Activated naive CD4-positive, alpha-beta T cell treated with anti-CD3 and anti-CD28 coated beads, Interleukin-2, amount 50 U/mL, for 16 hours (primary cell): ENCODE measurements at regions not wholly inside any gene's neighbourhood (a gene's known extent, or its start where the extent isn't known, plus 50 kb on each side); places are given as distances from the start of the nearest gene placed in this dataset.

Source experiments
- DNase-seq: peaks from one replicate; pipeline ENCODE4 v3.0.0-alpha.2; 2020

DNA sequence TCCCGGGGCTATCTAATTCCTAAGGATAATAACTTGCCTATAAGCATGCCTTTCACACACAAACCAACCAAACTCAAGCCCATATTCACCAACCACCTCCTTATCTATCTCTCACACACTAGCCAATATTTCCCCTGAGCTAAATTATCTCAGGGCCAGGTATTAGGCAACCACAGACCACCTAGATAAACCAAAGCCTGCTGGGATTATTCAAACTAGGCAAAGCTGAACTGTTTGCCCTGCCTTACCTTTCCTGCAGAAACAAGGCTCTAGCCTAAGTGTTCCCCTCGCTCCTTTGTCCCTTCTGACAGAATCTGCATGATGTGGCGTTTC is 114.7 kb upstream of the EEA1 start:
- no peak for DNase-seq

DNA sequence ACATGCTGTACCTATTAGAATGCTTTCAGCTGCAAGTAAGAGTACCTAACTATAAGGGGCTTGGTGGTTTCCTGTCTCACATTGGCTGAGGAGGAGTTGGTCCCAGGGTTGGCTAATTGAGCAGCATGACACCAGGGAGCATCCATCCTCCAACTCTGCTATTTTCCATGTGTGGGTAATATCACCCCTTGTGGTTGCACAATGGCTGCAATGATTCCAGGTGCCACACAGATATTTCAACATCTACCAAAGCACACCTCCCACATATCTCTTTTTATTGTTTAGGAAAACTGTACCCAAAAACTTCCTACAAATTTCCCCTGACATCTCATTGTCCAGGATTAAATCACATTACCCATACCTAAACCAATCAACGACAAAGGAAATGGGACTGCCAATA is 118.0 kb upstream of the EEA1 start:
- DNase-seq, result no peak

DNA sequence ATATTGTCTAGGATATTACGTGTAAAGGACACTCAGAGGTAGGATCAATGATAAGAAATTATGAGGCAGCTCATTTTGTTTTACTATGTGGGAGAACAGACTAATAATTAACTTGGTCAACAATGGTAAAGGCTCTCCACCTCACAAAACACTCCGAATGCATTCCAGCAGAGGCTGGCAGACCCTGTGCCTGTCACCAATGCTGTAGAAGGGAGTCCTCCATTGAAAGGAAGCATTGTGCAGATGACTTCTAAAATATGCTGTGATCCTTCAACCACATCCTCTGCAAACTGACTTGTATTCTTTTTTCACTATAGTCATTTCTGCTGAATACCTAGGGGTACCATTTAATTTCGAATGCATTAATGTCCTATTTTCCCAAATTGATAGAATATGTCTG is 119.6 kb upstream of the EEA1 start:
- DNase-seq, result no peak

DNA sequence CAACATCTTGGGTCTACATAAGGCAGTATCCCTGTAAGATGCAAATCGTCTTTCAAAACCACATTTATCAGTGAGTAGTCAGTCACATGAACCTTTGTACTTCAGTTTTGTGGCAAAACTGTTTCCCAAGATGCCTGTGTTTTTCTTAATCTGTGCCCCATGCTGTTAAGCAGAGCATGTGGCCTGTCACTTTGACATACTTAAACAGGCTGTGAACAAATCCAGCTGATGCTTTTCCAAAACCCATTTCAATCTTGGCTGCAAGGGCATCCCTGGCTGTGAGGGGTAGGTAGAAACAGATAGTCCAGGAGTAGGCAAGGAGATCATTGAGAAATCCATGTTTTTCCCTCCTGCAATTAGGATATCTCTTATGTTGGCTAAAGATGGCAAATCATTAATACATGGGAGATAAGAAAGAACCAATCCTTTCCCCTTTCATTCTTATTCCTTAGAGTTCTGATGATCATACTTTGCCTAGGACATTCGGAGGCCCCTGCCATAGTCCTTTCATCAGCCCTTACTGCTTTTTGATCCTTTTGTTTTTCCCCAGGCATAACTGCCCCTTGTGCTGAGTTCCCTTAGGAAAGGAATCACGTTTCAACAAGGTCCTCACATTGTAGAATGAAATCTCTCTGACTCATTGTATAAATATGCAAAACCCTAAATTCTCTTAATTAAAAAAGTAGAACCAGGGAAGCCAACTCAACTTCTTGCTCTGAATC is 121.1 kb upstream of the EEA1 start:
- no peak for DNase-seq

DNA sequence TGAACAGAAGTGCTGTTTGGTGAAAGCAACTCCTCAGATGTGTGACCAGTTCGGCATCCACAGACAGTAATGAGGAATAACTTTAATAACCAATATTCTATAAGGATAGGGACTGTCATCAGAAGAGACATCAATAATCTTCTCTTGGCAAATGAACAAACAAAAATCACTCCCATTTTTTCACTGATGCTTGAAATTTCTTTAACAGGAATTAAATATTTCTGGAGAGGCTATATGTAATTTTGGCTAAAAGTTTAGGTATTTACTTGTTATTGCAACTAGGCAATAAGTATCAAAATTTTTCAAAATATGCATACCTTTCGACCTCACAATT is 121.6 kb upstream of the EEA1 start:
- no peak for DNase-seq

DNA sequence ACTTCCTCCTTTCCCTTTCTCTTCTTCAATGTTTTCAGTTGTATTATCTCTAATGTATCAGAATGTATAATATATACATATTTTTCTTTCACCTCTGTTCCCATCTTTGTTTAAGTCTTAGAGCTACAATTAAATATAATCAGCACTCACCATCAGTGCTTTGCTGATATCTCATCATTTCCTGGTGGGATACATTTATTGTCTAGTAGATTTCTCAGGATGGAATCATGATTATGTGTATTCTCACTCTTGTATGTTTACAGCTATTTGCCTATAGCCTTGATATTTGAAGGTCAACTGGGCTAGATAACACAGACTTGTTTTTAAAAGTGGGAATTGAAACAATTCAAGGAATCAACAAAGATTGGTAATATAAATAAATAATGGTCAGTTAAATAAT is 124.9 kb upstream of the EEA1 start:
- no peak for DNase-seq

DNA sequence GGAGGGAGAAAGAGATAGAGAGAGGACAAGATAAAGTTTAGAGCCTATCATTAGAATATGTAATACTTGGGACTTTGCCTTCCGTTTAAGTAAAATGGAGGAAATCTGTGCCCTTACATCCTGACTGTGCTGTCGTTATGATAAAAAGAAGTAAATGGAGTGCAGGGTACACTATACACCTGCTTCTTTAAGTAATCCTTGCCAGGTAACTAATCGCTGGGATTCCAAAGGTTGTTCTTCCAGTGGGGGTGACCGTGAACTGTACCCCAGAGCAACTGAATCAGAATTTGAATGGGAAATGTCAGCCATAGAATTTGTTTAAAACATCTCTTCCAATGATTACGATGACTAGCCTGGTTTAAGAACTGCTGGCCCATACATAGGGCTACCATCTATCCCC is 126.1 kb upstream of the EEA1 start:
- no peak for DNase-seq

DNA sequence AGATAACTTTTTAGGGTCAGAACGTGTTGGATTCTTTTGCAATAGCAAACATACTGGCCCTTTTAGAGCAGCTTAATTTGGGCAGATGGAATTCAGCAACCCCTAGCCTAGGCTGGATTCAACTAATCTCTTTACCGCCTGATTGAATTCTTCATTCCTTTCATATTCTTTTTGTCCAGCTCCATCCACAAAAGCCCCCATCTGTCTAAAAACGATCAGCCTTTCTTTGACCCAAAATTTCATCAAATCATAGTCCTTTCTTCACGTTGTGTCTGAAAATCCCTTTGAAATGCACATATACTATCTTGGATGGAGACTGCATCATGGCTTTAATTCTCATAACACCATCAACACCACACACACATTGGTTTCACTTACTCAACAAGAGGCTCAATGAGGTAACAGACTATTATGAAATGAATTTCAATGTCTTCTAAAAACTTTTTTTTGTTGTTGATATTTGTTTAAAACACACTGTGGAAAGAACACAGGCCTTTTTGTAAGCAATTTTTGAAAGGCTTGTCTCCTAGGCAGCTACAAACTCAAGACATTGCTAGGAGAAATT is 128.0 kb upstream of the EEA1 start:
- no peak for DNase-seq

DNA sequence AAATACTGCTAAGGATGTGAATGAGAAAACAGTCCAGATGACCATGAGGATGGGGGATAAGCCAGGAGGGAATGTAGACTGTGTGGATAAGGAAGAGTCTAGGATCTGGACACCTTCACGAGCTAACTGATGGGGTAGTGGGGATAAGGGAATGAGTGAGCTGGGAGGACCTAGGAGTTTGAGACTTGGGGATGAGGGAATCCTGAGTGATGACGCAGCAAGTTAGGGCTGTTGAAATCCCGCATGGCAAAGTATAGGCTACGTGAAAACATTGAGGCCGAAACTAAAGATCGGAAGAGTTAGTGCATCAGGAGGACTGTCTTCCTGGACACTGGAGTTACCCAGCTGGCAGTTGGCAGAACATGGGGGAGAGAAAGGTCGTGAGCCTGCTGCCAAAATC is 129.2 kb upstream of the EEA1 start:
- DNase-seq, result no peak

DNA sequence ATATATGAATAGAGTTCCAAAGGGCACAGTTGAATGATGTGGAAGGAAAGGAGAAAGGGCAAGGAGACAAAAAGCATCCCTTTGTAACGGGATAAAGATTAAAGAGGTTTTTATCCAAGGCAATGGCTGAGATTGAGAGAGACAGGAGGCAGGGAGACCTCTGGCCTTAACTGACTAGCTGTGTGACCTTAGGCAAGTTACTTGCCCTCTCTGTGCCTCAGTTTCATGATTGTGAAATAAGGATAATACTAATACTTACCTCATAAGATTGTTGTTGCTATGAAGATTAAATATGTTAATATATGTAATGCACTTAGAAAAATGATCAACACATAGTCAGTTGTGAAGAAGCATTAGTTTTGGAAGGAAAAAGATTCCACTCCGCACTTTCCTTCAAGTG is 130.2 kb upstream of the EEA1 start:
- no peak for DNase-seq

DNA sequence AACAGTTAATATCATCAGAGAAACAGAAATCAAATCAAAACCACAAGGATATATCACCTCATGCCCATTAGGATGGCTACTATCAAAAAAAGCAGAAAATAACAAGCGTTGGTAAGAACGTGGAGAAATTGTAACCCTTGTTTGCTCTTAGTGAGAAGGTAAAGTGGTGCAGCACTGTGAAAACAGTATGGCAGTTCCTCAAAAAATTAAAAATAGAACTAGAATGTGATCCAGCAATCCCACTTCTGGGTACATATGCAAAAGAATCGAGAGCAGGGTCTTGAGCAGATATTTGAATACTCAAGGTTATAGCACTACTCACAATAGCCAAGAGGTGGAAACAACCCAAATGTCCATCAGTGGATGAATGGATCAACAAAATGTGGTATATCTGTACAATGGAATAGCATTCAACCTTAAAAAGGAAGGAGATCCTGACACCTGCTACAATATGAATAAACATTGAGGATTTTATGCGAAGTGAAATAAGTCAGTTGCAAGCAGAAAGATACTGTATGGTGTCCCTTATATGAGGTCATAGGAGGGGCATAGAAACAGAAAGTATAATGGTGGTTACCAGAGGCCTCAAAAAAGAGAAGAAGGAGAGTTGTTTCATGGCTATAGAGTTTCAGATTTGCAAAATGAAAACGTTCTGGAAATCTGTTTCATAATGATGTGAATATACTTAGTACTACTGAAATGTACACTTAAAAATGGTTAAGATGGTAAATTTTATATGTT is 131.0 kb upstream of the EEA1 start:
- no peak for DNase-seq

DNA sequence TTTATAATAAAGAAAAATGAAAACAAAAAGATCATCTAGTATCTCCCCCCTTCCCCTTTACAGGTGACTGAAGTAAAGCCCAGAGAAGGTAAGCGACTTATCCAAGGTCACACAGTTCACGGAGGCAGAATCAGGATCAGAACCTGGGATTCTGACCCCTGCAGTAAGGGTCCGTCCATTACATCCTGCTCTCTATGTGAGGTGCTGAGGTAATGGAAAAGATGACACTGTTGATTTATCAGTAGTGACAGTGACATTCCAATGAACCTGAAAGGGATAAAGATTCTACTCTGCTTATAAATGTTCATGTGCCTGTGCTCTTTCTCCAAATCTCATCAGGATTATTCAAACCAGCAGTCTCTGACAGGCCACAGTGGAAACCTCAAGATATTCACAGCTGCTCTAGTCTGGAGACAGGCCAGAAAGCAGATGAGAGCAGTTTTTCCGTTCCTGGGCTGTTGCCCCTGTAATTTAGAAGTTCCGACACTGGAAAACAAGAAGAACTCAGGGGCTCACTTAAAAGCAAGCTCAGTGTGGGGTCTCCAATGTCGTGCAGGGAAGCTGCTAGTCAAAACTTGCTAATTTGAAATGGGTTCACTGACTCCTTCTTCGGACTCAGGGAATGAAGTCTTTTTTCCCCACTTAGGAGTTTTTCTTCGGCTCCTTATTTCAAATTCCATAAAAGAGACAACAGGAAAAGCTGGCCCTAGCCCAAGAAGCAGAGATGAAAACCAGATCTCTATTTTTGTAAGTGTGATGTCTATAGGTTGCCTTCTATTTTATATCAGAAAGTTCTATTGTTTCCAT is 131.8 kb upstream of the EEA1 start:
- DNase-seq, result no peak

DNA sequence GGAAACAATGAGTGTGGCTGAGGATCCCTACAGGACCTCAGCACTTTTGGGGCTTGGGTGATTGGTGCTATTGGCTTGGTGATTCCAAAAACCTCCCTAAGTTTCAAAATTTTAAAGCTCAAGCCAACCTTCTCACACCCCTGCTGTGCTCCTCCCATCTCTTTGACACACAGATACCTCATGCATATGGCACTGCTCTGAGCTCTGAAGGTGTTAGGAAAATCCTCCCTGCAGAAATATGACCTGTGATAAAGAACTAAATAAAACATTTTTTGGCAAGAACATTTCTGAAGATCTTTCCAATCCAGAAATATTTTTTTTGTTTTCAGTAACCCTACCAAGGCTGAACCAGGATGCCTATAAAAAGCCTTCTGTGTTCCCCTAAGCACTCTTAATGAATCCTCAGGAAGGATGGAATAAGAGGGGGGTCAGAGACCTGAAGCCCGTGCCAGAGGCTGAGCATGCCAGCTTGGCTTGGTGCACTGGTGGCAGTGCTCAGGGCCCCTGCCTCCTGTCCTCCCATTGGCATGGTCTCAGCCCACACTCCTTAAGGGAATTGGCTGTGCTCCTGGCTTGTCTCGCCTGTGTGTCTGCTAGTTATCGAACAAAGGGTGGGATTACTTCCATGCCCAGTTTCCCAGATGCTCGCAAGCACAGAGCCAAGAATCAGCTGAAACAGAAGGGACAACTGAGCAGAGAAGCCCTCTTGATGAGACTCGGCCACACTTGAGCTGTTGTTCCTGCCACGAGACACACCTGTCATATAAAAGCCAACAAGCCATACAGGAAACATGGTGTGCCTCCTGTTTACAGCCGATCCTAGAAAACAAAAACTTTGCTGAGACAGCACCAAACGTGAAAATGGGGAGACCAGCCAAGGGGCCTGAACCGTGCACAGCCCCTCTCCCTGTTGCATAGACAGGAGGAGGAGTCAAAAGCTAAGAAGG is 132.7 kb upstream of the EEA1 start:
- no peak for DNase-seq

DNA sequence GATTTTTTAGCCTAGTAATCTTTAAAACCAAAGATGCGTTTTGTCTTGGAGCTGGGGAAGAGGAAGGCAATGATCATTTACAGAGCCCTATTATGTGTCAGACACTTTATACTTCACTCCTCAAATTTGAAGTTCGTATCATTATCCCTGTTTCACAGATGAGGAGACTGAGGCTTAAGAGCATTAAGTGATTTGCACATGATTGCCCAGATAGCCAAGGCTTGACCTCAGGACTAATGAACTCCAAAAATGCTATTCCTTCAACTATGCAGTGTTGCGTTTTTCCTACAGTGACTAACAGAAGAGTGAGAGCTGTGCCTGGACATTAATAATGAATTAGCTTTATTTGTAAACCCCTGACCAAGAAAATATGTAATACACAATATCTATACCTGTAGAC is 136.8 kb upstream of the EEA1 start:
- DNase-seq, result no peak

DNA sequence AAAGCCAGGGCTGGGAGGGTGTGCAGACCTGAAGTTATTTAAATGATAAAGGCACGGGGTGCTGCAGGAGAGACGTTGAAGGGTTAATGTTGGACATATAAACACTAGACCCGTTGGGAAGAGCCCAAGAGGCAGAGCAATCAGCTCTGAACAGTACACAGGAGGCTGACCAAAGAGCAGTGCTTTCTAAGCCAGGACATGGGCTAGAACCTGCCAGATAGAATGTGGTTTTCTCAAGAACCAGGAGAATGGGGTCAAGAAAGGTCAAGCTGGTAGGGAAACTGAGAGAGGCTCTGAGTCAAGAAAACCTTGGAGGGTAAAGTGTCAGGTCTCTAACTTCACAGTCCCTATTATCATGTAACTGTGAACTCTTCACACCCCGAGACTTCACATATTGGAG is 143.2 kb upstream of the EEA1 start:
- no peak for DNase-seq

DNA sequence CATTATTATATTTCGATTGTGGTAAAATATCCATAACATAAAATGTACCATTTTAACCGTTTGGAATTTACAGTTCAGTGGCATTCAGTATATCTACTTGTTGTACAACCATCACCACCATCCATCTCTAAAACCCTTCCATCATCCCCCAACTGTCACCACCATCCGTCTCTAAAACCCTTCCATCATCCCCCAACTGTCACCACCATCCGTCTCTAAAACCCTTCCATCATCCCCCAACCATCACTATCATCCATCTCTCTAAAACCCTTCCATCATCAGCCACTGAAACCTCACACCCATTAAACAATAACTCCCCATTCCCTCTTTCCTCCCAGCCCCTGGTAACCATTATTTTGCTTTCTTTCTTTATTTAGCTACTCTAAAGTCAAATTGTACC is 144.2 kb upstream of the EEA1 start:
- no peak for DNase-seq

DNA sequence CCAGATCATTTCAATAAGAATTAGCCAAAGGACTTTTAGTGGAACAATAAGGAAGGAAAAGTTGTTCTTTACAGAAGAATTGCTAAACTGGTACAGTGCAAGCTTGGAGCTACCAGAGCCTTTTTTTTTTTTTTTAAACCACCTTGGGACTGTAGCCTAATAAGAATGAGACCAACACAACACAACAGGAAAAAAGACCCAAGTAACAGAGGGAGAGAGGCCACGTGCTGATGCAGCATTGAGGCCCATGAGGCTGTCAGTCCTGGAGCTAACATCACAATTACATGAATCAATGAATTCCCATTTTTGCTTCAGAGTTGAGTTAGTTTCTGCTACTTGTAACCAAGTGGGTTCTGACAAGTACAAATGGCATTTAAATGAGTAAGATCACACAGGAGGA is 149.0 kb upstream of the EEA1 start:
- no peak for DNase-seq

DNA sequence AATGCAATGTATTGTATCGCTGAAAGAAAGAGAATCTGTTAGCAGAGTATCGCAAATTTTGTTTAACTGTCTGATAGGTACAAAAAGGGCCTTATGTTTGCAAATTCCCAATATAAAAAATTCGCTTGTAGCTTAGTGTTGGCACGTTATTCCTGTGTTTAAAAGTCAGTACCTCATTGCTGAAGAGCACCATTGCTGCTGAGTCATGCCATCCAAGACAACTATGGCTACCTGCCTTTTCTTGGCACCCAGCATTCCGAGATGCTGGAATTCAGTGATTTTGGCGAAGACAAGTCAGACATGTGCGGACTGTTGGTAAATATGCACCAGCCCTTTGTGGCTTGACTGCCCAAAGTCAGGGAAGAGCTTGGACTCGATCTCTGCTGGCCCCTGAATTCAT is 149.5 kb upstream of the EEA1 start:
- no peak for DNase-seq

DNA sequence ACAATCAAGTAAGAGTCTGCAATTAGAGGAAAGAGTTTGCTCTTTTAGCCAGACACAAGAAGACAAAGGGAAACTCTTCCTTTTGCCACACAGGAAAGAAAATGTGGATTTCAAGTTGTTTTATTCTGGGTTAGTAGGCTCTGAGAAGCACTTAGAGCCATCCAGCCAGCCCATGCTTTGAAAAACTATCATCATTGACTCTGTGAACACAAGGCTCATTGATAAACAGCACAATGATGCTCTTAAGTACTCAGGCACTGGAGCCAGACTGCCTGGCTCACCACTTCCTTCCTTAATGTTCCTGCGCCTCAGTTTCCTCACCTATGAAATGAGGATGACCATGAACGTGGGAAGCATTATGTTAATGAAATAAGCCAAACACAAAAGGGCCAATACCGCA is 150.2 kb upstream of the EEA1 start:
- DNase-seq, result no peak

DNA sequence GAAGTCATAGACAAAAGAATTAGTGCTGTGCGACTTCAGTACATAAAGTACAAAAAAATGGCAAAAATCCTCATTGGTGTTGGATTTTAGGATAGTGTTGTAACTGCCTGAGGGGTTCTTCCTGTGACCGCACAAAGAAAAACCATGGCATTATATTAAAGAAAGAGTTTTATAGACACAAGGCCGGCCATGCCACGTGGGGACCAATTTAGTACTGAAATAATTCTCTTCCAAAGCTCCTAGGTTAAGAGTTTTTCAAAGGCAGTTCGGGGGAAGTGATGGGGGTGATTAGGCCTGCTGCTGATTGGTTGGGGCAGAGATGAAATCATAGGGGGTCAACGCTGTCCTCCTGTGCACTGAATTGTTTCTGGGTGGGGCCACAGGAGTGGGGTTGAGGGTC is 150.9 kb upstream of the EEA1 start:
- DNase-seq, result no peak

DNA sequence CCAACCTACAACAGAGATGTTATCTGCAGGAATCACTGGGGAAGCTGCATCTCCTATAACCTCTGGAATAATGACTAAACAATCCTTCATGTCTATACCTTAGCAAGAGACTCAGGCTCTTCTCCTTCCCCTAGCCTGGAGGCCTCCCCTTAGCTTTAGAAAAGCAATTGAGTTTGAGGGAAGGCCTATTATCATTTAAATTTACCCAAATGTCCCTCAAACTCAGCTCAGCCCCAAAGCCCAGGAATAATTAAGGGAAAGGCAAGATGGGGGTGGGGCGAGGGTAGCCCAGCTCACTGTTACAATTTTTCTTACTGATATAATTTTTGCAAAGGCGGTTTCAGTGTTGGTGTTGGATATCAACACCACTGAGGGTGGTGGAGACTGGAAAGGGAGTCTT is 151.4 kb upstream of the EEA1 start:
- DNase-seq, result no peak

DNA sequence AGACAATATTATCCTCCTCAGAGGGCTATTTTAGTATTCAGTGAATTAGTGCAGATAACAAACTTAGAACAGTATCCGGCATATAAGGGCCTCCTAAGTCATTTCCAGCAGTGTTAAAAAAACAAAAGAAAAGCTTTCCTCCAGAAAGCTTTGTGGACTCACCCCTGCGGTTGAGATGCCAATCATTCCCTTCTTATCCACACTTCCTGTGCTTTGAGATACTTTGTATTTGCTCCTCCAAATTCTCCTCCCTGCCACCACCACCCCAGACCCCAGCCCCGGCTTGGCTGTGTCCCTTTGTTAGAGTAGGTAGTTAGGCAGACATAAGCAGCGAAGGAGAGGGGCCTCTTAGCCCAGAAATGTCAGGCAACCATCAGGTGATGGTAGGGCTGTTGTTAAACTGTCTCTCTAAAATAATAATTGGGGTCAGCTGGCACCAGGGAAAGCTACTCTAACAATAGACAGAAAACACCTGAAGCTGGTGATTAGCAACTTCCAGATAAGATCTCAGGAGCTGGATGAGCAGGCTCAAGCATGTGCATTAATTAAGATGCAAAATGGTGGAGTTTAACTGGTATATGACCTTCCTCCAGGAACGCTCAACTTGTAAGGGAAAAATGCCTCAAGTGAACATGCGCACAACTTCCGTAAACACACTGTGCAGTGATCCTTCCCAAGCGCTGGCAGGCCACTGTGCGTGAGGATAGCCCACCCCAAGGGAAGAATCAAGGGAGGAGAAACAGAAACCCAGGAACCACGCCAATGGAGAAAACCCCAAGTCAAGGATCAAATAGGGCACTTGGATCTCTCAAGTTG is 152.1 kb upstream of the EEA1 start:
- no peak for DNase-seq
